ENCODE measurements at regions not wholly inside any gene's neighbourhood (a gene's known extent, or its start where the extent isn't known, plus 50 kb on each side); places are given as distances from the start of the nearest gene placed in this dataset.

DNA sequence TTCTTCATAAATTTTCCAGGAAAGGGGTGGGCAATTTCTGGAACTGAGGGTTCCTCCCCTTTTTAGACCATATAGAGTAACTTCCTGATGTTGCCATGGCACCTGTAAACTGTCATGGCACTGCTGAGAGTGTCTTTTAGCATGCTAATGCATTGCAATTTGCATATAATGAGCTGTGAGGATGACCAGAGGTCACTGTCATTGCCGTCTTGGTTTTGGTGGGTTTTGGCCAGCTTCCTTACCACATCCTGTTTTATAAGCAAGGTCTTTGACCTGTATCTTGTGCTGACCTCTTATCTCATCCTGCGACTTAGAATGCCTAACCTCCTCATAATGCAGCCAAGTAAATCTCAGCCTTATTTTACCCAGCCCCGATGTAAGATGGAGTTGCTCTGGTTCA lies 577.8 kb downstream of the NLGN4X start (continued):
- TF ChIP-seq, protein P1, sequence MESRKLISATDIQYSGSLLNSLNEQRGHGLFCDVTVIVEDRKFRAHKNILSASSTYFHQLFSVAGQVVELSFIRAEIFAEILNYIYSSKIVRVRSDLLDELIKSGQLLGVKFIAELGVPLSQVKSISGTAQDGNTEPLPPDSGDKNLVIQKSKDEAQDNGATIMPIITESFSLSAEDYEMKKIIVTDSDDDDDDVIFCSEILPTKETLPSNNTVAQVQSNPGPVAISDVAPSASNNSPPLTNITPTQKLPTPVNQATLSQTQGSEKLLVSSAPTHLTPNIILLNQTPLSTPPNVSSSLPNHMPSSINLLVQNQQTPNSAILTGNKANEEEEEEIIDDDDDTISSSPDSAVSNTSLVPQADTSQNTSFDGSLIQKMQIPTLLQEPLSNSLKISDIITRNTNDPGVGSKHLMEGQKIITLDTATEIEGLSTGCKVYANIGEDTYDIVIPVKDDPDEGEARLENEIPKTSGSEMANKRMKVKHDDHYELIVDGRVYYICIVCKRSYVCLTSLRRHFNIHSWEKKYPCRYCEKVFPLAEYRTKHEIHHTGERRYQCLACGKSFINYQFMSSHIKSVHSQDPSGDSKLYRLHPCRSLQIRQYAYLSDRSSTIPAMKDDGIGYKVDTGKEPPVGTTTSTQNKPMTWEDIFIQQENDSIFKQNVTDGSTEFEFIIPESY (IDR thresholded peaks at IDR 0.05), result no peak
- 0 out of 2 replicates have a peak, but pooled peaks have one; percentile 15 for TF ChIP-seq BCL11A (IDR thresholded peaks at IDR 0.05; ENCODE audit: low read depth, low read length)
- peak; percentile 26; the same call in 1 of the 2 replicates for TF ChIP-seq FOXM1 (IDR thresholded peaks at IDR 0.05; ENCODE audit: low read depth, low read length)
- TF ChIP-seq, protein P2, sequence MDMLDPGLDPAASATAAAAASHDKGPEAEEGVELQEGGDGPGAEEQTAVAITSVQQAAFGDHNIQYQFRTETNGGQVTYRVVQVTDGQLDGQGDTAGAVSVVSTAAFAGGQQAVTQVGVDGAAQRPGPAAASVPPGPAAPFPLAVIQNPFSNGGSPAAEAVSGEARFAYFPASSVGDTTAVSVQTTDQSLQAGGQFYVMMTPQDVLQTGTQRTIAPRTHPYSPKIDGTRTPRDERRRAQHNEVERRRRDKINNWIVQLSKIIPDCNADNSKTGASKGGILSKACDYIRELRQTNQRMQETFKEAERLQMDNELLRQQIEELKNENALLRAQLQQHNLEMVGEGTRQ (IDR thresholded peaks at IDR 0.05; ENCODE audit: borderline replicate concordance, low read depth, low read length), result no peak
- peak; percentile 48; the same call in 1 of the 2 replicates for TF ChIP-seq CBFB (IDR thresholded peaks at IDR 0.05; ENCODE audit: low read depth)
- TF ChIP-seq SRF (IDR thresholded peaks at IDR 0.05; ENCODE audit: low read depth in 2 of 2, low read length in 2 of 2), result peak in 1 of 2 experiments; percentile 59; a peak in 1 of 4 replicates
- TF ChIP-seq ETV6 (conservative IDR thresholded peaks at IDR 0.05 in 1 of 2, IDR thresholded peaks at IDR 0.05 in 1 of 2; ENCODE audit: borderline replicate concordance in 1 of 2, low read depth in 1 of 2), result peak in 1 of 2 experiments; percentile 55; a peak in 1 of 4 replicates

DNA sequence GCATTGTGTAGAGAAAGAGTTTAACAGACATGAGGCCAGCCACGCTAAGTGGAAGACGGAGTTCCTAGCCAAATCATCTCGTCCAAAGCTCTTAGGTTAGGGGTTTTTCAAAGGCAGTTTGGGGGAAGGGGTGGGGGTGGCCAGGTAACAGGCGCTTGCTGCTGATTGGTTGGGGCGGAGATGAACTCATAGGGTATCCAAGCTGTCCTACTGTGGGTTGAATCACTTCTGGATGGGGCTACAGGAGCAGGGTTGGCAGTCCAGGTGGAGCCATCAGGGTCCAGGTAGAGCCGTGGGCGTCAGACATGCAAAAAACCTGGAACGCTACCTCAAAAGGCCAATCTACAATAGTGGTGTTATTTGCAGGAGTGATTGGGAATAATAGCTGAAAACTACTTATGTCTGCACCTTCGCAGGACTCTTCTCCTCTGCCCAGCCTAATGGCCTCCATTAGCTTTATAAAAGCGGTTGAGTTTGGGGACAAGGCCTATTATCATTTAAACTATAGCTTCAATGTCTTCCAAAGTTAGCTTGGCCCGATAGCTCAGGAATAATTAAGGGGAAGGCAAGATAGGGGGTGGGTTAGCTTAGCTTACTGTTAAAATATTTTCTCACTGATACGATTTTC lies 579.6 kb downstream of the NLGN4X start:
- in situ Hi-C loops (cut with MboI), result no loop called here
- Histone ChIP-seq H3K27ac (ENCODE audit: control insufficient read depth, insufficient read depth) (no peak overlapping the region), H4K20me1 (ENCODE audit: control insufficient read depth, insufficient read depth) (no peaks in the 10 kb centered on the region), H3K9me3 (replicated peaks; ENCODE audit: control insufficient read depth, insufficient read depth, low read length) (no peaks in the 10 kb centered on the region; the same call in 1 of the 3 replicates), H3K27me3 (replicated peaks in 1 of 2; ENCODE audit: control insufficient read depth in 2 of 2, insufficient read depth in 2 of 2, low read length in 1 of 2) (no peaks in the 10 kb centered on the region), H3K9ac (ENCODE audit: control insufficient read depth, insufficient read depth, low read length) (no peak overlapping the region), H3K36me3 (ENCODE audit: control insufficient read depth in 2 of 2, insufficient read depth in 2 of 2, low read length in 1 of 2) (no peaks in the 10 kb centered on the region), H3K79me2 (ENCODE audit: control insufficient read depth, insufficient read depth, low read length) (no peaks in the 10 kb centered on the region), H3K4me1 (ENCODE audit: control insufficient read depth, insufficient read depth, low read length) (peaks cover 26% of the 10 kb centered on the region), H3K4me2 (ENCODE audit: control insufficient read depth, insufficient read depth) (no peak overlapping the region), H2AFZ (ENCODE audit: control insufficient read depth, low read depth, low read length) (no peak overlapping the region), H3K4me3 (no peak overlapping the region)
- no peak for DNase-seq (ENCODE audit: low read depth, low spot score)
- no peak for ATAC-seq
- ChIA-PET SMC1A (ENCODE audit: uncharacterized antibody, unreplicated experiment) (no interaction called here), RAD21 (ENCODE audit: unreplicated experiment) (no interaction called here), CTCF (interaction anchor here (0.6 kb wide), 2 partner anchors 15 to 216 kb away, joined by 3 to 4 read pairs; no protein-coding TSS in a partner anchor), POLR2A (no interaction called here)
- no peak for FAIRE-seq
- WGBS (ENCODE audit: insufficient coverage, insufficient replicate concordance, low lambda C conversion rate, missing lambda C conversion rate), result 53% methylated on average over 12 of the region's 12 CpGs
- no TSS peak for BruUV-seq (replicated peaks)
- intact Hi-C loops (cut with micrococcal nuclease; ENCODE audit: unreplicated experiment), result no loop called here
- no peak for TF ChIP-seq ETV6 (conservative IDR thresholded peaks at IDR 0.05 in 1 of 2, IDR thresholded peaks at IDR 0.05 in 1 of 2; ENCODE audit: borderline replicate concordance in 1 of 2, low read depth in 1 of 2)
- no peak for TF ChIP-seq HDGF (IDR thresholded peaks at IDR 0.05)
- TF ChIP-seq ZZZ3 (IDR thresholded peaks at IDR 0.05; ENCODE audit: control insufficient read depth, insufficient read length, low read depth), result no peak
- no peak for TF ChIP-seq ZNF217 (IDR thresholded peaks at IDR 0.05)
- TF ChIP-seq RAD21 (IDR thresholded peaks at IDR 0.05; ENCODE audit: insufficient read depth, low read depth, low read length), result no peak
- TF ChIP-seq MEF2A (IDR thresholded peaks at IDR 0.05; ENCODE audit: insufficient read depth, low read depth, low read length), result no peak
- TF ChIP-seq PAX5 (IDR thresholded peaks at IDR 0.05; ENCODE audit: borderline replicate concordance, low read depth, low read length), result no peak
- no peak for TF ChIP-seq EED (IDR thresholded peaks at IDR 0.05; ENCODE audit: low read depth)
- TF ChIP-seq MEF2B (IDR thresholded peaks at IDR 0.05; ENCODE audit: partially characterized antibody, poor library complexity, severe bottlenecking), result no peak
- no peak for TF ChIP-seq ATF7 (IDR thresholded peaks at IDR 0.05; ENCODE audit: low read depth)
- TF ChIP-seq, protein P3, sequence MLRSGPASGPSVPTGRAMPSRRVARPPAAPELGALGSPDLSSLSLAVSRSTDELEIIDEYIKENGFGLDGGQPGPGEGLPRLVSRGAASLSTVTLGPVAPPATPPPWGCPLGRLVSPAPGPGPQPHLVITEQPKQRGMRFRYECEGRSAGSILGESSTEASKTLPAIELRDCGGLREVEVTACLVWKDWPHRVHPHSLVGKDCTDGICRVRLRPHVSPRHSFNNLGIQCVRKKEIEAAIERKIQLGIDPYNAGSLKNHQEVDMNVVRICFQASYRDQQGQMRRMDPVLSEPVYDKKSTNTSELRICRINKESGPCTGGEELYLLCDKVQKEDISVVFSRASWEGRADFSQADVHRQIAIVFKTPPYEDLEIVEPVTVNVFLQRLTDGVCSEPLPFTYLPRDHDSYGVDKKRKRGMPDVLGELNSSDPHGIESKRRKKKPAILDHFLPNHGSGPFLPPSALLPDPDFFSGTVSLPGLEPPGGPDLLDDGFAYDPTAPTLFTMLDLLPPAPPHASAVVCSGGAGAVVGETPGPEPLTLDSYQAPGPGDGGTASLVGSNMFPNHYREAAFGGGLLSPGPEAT (IDR thresholded peaks at IDR 0.05; ENCODE audit: low read depth), result no peak
- TF ChIP-seq, protein P4, sequence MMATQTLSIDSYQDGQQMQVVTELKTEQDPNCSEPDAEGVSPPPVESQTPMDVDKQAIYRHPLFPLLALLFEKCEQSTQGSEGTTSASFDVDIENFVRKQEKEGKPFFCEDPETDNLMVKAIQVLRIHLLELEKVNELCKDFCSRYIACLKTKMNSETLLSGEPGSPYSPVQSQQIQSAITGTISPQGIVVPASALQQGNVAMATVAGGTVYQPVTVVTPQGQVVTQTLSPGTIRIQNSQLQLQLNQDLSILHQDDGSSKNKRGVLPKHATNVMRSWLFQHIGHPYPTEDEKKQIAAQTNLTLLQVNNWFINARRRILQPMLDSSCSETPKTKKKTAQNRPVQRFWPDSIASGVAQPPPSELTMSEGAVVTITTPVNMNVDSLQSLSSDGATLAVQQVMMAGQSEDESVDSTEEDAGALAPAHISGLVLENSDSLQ (IDR thresholded peaks at IDR 0.05), result no peak

All from GM12878 (cell line).